ENCODE measurements at regions not wholly inside any gene's neighbourhood (a gene's known extent, or its start where the extent isn't known, plus 50 kb on each side); places are given as distances from the start of the nearest gene placed in this dataset.

GRCh38 chr4:27214010-27214409 lies 353.4 kb downstream of the STIM2 start:
- ChIA-PET POLR2A (no interaction called here), CTCF (no interaction called here)
- H3K4me3 ChIP-seq (ENCODE audit: low read depth, low read length), result no peak overlapping the region
- DNase-seq (ENCODE audit: low read depth, low spot score), result no peak
- no peak for TF ChIP-seq CTCF (IDR thresholded peaks at IDR 0.05; ENCODE audit: insufficient read depth, low read length, missing control alignments)

- H3K4me3 ChIP-seq (ENCODE audit: low read depth, low read length), result no peak overlapping the region
- TF ChIP-seq CTCF (IDR thresholded peaks at IDR 0.05; ENCODE audit: insufficient read depth, low read length, missing control alignments), result no peak
- ChIA-PET CTCF (no interaction called here), POLR2A (no interaction called here)
- DNase-seq (ENCODE audit: low read depth, low spot score), result no peak
Measured at GRCh38 chr4:27215220-27215826, 354.7 kb downstream of the STIM2 start.

- POLR2A ChIA-PET, result no interaction called here
- CTCF ChIA-PET, result no interaction called here
- no peak for DNase-seq (ENCODE audit: low read depth, low spot score)
- no peak for TF ChIP-seq CTCF (IDR thresholded peaks at IDR 0.05; ENCODE audit: insufficient read depth, low read length, missing control alignments)
- no peak overlapping the region for H3K4me3 ChIP-seq (ENCODE audit: low read depth, low read length)
Measured at GRCh38 chr4:27217261-27217769, 356.7 kb downstream of the STIM2 start.

- no peak overlapping the region for H3K4me3 ChIP-seq (ENCODE audit: low read depth, low read length)
- ChIA-PET POLR2A (no interaction called here), CTCF (no interaction called here)
- TF ChIP-seq CTCF (IDR thresholded peaks at IDR 0.05; ENCODE audit: insufficient read depth, low read length, missing control alignments), result no peak
- DNase-seq (ENCODE audit: low read depth, low spot score), result no peak
Measured at GRCh38 chr4:27218013-27218412, 357.4 kb downstream of the STIM2 start.

- ChIA-PET POLR2A (no interaction called here), CTCF (no interaction called here)
- no peak for TF ChIP-seq CTCF (IDR thresholded peaks at IDR 0.05; ENCODE audit: insufficient read depth, low read length, missing control alignments)
- no peak for DNase-seq (ENCODE audit: low read depth, low spot score)
- no peak overlapping the region for H3K4me3 ChIP-seq (ENCODE audit: low read depth, low read length)
Measured at GRCh38 chr4:27223326-27223725, 362.7 kb downstream of the STIM2 start.

- no peak for TF ChIP-seq CTCF (IDR thresholded peaks at IDR 0.05; ENCODE audit: insufficient read depth, low read length, missing control alignments)
- CTCF ChIA-PET, result no interaction called here
- no peak for DNase-seq (ENCODE audit: low read depth, low spot score)
- no peak overlapping the region for H3K4me3 ChIP-seq (ENCODE audit: low read depth, low read length)
- POLR2A ChIA-PET, result no interaction called here
Measured at GRCh38 chr4:27233531-27233930, 372.9 kb downstream of the STIM2 start.
